ENCODE measurements at regions not wholly inside any gene's neighbourhood (a gene's known extent, or its start where the extent isn't known, plus 50 kb on each side); places are given as distances from the start of the nearest gene placed in this dataset.
"Not testable (repeated sequence)": the region's sequence is repeated elsewhere in the genome, so short reads cannot be mapped to it uniquely, and the experiment has no call there.

DNA sequence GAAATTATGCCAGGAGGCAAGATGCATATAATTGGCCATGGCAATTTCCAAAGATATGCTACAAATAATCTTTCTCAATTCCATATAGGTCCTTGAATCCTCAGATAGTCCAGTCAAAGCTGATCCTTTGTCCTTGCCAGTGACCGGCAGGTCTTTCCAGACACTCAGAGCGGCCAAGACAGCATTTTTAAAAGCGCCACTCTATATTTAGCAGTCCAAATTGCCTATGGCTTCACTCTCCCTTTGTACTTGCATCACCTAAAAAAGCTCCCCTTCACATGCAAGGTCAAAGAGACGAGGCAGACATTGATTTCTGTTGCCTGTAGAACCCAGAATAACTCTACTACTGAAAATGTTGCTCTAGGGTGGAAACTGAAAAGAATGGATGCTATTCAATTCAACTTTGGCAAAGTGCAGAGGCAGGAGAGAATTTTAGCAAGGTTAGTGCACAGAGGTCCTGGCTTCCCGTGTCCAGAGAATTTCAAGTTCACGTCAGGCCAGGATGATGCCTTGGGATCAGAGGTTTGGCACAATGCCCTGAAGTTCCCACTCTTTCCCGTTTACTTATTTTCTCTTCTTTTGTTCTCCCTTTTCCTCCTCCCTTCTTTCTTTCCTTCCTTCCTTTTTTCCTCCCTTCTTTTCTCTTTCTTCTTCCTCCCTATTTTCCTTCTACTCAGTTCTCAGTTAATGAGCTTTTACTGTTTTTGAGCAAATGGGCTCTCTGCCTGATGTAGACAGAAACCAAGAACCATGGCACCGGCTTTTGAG, 108.5 kb downstream of the KCNK1 start:
- no peak for DNase-seq

DNA sequence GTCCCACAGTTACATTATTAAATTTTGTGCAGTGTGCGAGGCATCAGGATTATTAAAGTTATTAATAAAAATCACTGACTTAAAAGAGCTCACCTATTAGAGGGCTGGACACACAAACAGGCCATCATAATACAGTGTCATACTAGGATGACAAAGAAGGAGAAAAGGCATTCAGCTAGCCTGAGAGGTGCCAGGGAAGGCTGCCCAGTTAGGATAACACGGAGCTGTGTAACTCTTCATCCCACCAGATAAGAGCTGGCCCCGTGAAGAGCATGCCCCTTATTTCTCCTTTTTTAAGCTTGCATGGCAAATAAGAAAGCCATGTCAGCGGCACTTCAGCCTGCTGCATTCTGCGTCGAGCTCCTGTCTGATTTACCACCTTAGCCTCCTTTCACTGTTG, 109.5 kb downstream of the KCNK1 start:
- DNase-seq = no peak

DNA sequence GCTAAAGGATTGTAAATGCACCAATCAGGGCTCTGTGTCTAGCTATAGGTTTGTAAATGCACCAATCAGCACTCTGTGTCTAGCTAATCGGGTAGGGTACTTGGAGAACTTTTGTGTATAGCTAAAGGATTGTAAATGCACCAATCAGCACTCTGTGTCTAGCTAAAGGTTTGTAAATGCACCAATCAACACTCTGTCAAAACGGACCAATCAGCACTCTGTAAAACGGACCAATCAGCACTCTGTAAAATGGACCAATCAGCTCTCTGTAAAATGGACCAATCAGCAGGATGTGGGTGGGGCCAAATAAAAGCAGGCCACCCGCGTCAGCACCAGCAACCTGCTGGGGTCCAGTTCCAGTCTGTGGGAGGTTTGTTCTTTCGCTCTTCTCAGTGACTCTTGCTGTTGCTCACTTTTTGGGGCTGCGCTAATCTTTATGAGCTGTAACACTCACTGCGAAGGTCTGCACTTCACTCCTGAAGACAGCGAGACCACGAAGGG, 110.3 kb downstream of the KCNK1 start:
- DNase-seq = not testable (repeated sequence)

DNA sequence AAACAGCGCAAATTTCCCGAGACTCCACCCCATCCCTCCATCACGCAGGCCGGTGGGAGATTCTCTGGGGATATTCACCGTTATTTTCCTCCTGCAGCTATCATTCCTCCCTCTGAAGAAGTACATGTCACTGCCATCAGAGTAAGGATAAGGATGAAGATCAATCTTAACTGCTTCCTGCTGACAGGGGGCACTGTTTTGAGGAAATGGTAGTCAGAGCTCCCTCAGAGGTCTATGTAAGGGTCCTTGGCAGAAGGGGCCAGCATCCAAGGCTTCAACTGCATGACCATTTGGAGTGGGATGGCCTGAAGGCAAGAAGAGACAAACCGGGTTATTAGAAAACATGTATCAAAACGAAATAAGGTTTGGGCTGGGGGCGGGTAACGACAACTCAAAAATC, 111.5 kb downstream of the KCNK1 start:
- DNase-seq = no peak

DNA sequence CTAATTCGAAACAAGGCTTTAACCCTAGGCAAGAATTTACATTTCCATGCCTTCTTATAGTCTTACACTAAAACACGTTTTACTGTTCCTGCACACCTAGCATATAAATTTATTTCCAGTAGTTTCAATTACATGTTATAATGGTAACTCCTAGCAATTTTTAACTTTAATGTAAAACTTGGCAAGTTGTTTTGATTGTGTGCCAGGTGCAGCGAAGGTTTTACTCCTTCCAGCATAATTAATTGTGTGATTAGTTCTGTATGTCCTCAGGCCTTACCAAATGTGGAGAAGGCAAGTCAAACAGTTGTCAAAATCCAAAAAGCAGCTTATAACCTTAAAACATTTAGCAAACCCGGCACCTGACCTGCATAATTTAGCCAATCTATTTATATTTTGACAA, 114.8 kb downstream of the KCNK1 start:
- DNase-seq = no peak

DNA sequence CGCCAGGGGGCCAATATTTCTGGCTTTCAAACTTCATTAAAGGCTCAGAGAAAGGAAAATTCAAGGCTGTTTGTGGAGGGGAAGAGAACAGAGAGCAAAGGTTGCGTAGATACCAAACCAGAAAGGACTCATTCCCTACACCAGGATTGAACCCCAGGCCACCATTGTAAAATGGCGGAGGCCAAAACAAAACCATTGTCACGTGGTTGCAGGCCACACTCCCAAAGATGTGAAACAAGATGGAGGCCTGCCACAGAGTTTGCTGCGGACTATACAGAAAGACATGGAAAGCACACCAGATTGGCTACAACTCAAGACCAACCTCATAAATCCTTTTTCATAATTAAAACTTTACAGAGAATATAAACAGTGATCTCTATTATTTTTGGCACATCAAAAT, 116.5 kb downstream of the KCNK1 start:
- DNase-seq = no peak

DNA sequence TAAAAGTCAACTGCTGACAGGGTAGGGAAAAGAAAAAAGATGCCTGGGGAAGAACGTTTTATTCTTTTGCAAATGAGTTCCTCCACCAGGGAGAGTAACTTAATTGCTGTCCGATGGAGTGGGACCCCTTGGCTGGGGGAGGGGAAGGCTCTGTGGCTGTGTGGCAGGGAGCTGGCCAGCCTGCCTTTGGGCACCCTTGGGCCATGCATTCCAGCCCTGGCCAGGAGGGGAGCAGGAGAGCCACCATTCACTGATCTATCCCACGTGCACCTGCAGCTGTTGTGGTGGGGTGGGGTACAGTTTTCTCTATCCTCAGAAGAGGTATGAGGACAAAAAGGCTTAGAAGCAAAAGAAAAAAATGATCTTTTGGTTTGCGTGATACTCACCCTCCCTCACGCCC, 116.9 kb downstream of the KCNK1 start:
- DNase-seq = no peak

DNA sequence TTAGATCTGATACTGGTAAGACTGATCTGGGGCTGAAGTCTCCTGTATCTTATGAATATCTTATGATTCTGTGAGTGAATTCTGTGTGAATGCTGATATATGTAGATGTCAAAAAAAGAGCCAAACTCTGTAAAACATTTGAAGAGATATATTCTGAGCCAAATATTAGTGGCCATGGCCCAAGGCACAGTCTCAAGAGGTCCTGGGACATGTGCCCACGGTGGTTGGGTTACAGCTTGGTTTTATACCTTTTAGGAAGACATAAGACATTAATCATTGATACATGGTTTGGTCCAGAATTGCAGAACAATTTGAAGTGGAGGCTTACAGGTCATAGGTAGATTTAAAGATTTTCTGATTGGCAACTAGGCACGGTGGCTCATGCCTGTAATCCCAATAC, 118.3 kb downstream of the KCNK1 start:
- no peak for DNase-seq

DNA sequence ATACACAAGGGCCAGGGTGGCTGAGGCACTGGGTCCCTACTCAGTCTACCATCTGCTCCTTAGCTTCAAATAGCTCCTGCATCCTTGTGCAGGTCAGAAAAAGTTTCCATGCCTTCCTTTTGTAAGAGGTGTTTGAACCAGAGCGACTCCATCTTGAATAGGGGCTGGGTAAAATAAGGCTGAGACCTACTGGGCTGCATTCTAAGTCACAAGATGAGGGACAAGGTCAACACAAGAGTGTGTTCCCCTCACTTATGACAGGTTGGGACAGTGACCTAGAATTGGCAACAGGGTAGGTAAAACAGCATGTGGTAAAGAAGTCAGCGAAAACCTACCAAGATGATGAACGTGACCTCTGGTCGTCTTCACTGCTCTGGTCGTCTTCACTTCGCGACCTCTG, 120.5 kb downstream of the KCNK1 start:
- no peak for DNase-seq

DNA sequence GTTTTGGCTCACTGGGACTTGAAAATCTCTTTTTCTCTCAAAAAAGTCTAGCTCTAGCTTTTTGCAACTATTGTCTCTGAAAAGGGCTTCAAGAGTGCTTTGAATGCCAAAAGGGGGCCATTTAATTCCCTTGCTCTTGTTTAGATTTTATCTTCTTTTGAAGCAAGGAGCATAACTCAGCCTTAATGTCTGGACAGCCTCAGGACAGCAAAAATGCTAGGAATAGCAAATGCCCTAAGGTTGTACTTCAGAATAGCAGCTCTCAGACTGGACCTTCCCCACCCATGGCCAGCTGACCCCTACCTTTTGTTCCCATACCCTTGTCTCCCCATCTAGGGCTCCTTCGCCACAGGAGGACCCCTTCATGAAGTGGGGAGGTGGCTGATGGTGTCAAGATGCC, 121.4 kb downstream of the KCNK1 start:
- DNase-seq = no peak

DNA sequence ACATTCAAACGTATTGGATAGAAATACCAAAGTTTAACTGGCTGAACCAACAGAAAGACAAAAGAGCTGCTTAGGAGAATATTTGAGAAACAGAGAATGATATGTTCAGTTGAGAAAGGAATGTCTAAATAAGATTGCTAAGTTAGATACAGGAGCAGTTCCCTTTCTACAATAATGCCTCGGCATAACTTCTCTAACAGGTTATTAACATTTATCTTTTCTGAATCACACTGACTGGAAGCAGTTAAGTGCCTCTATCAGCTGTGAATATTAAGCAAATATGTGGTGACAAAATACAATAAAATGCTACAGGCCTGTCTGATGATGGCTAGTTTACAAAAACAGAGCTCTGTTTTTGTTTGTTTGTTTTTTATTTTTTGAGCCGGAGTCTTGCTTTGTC, 121.9 kb downstream of the KCNK1 start:
- no peak for DNase-seq

DNA sequence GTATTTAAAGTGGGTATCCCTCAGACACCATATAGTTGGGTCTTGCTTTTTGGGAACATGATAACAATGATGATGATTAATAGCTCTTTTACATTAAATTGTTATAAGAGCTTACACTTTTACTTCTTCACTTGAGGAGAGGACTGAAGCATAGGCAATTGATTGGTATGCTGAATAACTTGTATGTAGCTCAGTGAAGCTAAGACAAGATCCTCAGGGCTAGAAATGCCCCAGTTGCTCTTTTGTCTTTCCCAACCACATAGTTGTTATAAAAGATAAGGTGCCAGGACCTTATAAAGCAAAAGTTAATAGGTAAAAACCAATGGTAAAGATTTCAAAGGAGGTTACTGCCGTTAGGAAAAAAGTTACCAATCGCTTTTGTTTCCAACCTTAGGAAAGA, 123.4 kb downstream of the KCNK1 start:
- DNase-seq = no peak

DNA sequence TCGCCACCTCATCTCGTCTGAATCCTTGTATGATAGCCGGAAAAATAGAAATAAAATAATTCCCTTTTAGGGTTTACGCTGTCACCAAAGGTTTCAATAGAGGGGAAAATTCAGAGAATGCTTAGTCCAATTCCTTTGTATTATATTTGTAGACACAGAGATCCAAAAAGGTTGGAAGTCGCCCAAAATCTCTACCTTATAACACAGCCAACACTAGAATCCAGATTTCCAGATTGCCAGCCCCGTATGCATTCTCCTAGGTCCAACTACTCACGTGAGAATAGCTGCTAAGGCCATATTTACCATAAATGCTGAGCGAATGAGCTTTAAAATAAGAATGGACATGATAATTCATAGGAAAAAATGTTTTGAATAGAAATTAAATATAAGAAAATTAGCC, 124.5 kb downstream of the KCNK1 start:
- DNase-seq = no peak

DNA sequence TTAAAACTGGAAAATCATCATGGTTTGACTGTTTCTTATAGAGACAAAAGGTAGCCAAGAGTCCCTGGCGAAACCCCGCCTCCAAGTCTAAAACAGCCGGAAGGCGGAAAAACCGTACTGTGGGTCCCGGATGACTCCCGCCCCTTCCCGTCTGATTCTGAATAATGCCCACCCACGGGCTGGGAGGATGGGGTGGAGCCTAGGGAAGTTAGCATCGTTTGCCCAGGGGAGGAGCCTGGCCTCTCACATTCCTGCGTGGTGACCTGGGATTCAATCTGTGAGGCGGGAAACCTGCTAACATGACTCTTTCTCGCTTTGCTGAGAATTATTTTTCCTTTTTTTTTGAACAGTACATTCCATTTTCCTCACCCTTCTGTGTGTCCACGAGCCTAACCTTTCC, 124.9 kb downstream of the KCNK1 start:
- DNase-seq = no peak

DNA sequence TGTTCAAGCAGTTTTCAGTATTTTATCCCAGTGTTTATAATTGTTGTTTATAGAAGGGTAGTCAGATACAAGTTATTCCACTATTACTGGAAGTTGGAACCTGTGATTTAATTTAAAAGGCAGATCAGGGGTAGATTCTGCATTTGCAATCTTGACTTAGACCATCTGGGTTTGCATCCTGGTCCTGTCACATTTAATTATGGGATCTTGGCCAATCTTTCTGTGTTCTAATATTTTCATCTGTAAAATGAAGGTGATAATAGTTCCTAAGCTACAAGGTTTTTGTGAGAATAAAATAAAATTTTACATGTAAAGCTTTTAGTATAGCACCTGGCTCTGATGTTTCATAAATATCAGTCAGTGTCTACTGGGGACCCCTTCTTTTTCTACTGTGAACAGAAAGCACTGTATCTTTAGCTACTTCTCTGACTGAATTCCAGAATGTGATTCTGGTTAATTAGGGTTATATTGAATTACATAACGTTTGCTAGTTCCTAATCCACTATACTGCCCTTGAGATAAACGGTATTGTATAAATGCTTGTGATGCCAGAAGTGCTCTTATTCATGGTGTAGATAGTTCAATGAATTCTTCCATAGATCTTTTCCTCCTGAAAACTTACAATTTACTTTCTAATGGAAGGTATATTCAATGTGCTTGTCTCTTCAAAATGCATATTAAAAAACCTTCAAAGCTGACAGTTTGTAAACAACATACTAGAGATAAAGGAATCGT, 131.0 kb downstream of the KCNK1 start:
- no peak for DNase-seq

DNA sequence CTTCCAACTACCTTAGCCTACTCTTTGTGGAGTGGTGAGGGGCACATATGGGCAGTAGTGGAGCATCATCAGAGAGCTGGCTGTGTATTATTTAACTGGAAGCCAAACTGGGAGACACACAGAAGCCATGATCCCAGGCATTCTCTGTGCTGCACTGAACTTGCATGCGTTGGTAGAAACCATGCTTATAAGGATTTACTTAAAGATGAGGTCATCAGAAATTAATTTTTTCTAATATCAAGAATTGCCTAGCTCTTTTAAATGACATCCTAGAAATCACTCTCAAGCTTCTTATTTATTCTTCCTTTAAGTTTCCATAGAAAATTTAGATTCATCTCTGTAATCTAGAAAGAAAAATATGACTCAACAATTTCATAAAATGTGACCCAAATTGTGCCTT, 136.2 kb downstream of the KCNK1 start:
- no peak for DNase-seq

DNA sequence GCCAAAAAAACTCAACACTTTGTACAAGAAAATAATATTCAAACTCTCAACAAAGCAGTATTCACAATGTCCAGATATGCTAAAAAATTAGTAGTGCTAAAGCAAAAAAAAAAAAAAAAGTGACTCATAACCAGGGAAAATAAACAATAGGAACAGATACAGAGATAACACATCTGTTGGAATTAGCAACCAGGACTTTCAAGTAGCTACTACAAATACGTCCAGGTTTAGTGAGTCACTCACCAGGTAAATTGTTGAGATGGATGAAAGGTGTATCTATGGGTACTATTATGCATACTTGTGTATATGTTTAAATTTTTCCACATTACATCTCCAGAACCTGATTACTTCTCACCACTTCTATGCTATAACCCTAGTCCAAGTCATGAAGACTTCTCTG, 144.8 kb upstream of the SLC35F3 start:
- DNase-seq = no peak

DNA sequence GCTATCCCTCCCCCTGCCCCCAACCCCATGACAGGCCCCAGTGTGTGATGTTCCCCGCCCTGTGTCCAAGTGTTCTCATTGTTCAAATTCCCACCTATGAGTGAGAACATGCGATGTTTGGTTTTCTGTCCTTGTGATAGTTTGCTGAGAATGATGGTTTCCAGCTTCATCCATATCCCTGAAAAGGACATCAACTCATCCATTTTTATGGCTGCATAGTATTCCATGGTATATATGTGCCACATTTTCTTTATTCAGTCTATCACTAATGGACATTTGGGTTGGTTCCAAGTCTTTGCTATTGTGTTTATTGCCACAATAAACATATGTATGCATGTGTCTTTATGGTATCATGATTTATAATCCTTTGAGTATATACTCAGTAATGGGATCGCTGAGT, 140.2 kb upstream of the SLC35F3 start:
- DNase-seq = not testable (repeated sequence)

DNA sequence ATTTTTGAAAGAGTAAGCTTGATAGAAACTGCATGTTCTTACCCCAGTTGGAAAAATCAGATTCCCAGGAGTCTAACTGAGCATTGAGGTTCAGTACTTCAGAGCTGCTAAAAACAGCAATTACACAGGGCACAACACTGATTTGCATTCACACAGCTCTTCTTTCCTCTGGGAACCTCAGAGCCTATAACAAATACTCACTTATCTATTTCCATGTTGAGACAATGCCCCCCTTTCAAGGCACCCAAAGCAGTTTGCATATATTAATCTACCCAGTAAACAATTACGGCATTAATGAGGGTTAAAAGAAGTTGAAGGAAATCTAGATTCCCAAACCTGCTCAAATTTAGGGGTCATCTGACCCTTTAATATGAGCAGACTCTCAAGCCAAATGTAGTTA, 126.9 kb upstream of the SLC35F3 start:
- no peak for DNase-seq

DNA sequence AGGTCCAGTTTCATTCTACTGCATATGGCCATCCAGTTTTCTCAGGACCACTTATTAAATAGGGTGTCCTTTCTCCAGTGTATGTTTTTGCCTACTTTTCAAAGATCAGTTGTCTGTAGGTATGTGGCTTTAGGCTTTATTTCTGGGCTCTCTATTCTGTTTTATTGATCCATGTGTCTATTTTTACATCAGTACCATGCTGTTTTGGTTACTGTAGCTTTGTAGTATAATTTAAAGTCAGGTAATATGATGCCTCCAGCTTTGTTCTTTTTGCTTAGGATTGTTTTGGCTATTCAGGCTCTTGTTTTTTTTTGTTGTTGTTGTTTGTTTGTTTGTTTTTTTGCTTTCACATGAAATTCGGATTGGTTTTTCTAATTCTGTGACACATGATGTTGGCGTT, 124.4 kb upstream of the SLC35F3 start:
- DNase-seq = no peak

DNA sequence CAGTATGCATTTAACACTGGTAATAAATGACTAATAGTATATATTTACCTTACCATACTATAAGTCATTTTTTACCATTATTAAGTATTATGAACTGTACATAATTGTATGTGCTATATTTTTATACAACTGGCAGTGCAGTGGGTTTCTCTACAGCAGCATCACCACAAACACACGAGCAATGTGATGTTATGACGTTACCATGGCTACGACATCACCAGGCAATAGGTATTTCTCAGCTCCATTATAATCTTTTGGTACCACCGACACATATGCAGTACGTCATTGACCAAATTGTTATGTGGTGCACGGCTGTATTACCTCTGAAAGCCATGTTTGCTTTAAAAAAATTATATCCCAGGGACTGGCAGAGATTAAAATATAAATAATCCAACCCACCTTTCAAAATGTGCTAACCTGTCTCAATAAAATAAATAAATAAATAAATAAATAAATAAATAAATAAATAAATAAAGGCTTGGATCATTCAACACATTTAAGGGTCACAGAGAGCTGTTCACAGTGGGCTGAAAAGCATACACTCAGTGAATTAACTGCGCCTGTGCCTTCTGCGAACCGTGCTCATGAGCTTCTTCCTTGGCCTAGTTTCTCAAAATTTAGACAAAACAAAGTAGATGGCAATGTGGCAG, 121.4 kb upstream of the SLC35F3 start:
- no peak for DNase-seq

DNA sequence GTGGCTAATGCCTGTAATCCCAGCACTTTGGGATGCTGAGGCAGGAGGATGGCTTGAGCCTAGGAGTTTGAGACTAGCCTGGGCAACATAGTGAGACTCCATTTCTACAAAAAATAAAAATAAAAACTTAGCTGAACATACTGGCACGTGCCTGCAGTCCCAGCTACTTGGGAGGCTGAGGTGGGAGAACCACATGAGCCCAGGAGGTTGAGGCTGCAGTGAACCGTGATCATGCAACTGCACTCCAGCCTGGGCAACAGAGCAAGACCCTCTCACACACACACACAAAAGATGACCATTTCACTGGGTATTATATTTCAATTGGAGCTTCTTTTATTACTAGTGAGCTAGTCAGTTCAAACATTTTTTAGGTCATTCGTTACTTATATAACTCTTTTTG, 116.9 kb upstream of the SLC35F3 start:
- no peak for DNase-seq

DNA sequence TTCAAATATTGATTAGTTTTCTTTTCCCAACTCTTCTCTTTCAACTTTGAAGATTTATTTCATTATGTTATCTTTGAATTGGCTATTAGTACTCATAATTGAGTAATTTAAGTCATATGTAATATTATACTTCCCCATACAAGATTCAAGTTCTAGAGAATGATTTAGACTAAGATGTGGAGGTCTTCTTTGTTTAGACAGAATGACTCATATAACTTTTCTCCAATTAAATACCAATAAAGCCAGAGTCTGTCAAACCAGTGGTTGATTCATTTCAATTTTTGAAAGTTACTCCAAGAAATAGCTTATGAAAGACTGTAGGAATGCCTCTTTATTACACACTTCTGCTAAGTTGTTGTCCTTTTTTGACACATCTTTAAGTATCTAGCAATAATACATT, 115.8 kb upstream of the SLC35F3 start:
- DNase-seq = no peak

DNA sequence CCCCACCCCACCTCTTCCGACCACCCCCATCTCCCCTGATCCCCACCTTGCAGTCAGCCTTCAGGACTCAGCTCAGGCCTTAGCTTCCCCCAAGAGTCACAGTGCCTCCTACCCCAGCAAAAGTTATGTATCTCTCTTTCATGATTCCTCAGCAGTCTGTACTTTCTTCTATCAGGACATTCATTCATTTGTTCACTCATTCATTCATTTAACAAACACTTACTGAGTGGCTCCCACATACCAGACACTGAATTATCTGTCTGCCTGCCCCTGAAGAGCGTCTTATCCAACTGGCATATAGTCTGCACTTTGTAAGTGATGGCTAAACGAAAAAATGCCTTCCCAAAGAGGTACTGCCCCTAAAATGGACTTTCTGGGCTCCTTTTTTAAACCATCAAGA, 114.4 kb upstream of the SLC35F3 start:
- DNase-seq = no peak

Measured in eye (tissue), 1 donor.